Midbrain (tissue), 1 donor: ENCODE measurements at regions not wholly inside any gene's neighbourhood (a gene's known extent, or its start where the extent isn't known, plus 50 kb on each side); places are given as distances from the start of the nearest gene placed in this dataset.
A peak's percentile ranks its signal among the peaks of the same experiment; 100 is the strongest.

Experiments used
- DNase-seq: peaks from one replicate; lab custom pipeline; 2025; lab: John Stamatoyannopoulos, UW

DNA sequence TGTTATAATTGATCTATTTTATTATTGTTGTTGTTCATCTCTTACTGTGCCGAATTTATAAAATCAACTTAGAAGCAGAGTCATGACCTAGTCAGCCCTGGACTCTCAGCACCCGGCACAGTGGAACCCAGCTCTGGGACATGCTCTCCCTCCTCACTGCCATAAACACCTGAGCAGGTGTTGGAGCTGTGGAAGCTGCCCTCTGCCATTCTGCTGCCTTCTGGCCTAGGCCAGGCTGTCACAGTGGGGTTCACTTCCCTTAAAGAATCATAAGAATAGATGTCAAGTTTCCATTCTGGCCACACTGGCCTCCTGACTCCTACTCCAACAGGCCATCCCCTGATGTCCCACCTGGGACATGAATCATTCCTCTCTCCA is 192.2 kb downstream of the ZFP36L2 start:
- DNase-seq, result no peak

- no peak for DNase-seq
Observed at GRCh38 chr2:43033466-43034241, 192.8 kb downstream of the ZFP36L2 start.

DNA sequence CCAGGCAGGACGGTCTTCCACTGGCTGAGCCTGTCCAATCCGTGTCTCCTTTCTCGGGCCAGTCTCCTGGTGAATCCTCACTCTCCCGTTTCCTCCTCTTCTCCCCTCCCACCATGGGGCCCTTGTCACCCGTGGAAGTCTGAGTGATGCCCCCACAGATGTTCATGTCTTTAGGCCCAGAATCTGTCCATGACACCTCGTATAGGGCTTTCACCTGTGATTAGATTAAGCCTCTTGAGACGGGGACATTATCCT is 193.5 kb downstream of the ZFP36L2 start:
- no peak for DNase-seq

DNA sequence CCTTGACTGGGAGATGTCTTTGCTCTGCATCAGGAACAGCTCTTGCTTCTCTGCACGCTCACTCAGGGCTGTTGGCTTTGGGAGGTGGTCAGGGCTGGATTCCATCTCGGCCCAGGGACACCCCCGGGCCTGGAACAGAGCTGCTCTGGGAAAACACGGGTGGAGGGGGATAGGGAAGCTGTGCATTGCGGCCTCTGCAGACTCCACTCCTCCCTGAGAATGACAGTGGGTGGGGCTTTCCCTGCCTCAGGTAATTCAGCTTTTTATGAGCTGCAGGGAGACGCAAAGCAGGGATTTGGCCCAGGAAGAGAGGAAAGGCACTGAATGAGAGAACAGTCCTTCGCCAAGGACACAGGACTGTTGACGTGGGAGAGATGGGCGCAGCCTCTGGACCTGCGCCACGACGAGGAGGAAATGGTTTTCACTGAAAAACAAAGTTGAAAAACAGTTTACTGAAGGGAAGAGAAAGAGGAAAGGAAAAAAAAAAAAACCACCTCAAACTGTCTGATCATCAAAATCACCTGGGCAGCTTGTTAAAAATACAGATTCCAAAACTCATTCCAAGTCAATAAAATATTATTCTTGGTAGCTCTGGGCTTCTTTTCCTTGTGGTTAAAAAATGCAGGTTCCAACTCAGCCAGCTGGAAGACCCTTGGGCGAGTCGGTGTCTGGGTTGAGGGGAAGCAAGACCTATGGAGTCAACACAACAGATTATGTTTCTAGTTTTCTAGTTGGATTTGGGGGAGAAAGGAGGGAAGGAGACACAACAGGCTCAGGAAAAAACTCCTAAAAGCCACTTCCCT is 194.0 kb downstream of the ZFP36L2 start:
- DNase-seq, result no peak

GRCh38 chr2:43031471-43032212 is 194.8 kb downstream of the ZFP36L2 start:
- no peak for DNase-seq

DNA sequence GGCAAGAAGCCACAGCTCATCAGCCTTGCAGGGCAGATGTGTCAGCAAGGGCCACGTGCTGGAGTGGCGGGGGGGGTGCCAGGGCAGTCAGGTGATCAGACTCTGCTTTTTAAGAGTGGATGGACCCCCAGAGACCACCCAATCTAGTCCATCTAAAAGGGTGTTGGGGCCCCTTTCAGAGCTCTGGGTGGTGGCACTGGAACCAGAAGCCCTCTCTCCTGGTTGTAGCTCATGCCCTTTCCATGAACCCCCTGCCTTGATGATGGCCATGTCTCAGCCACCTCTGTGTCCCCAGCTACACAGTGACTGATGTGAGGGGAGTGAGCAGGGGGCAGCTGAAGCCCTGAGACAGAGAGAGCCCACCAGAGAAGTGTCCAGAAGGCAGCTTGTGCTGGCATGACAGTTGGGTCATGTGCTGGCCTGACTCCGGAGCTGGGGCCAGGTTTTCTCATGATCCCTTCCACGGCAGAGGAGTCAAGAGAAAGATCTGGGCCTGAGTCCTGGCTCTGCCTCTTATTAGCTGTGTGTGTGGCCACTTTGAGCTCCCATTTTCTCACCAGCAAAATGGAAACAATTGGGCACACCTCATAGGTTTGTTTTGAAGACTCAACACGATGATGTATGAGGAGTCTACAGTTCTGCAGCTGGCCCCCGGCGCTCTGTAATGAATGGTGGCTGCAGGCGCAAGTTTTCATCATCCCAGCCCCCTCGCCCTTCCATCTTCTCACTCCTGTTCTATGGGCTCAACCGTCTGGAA is 195.7 kb downstream of the ZFP36L2 start:
- DNase-seq, result no peak

- no peak for DNase-seq
Observed at GRCh38 chr2:43029186-43029585, 197.2 kb downstream of the ZFP36L2 start.

DNA sequence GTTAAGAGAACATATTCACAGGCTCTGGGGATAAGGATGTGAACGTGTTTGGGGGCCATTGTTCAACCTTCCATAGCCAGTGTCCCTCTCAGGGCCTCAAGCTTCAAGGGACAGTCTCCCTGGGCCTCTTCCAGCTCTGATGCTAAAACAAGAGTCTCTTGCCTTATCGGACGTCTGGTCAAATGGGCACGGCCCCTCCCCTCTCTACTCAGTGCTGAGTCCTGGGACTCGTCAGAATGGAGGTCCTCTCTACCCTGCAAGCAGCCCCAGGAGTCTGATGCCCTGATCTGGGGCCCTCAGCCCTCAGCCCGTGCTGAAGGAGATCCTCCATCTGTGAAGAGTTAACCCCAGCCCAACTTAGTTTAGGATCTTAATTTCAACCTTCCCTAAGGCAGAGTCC is 198.2 kb downstream of the ZFP36L2 start:
- no peak for DNase-seq

GRCh38 chr2:43027097-43027873 is 199.1 kb downstream of the ZFP36L2 start:
- no peak for DNase-seq

- DNase-seq, result no peak
Observed at GRCh38 chr2:43026426-43027096, 199.8 kb downstream of the ZFP36L2 start.

DNA sequence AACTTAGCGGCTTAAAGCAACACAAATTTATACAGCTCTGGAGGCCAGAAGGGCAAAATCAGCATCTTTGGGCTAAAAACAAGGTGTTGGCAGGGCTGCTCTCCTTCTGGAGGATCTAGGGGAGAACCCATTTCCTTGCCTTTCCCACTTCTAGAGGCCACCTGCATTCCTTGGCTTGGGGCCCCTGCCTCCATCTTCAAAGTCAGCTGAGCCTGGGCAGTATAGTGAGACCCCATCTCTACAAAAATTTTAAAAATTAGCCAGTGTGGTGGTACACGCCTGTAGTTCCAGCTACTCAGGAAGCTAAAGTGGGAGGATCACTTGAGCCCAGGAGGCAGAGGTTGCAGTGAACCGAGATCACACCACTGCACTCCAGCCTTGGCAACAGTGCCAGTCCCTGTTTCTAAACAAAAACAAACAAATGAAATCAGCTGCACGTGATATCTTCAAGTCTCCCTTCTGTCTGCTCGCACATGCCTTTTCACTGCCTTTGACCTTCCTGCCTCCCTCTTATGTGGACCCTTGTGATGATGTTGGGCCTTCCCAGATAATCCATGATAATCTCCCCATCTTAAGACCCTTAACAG is 200.6 kb downstream of the ZFP36L2 start:
- no peak for DNase-seq

GRCh38 chr2:43024515-43025011 is 201.8 kb downstream of the ZFP36L2 start:
- peak; percentile 77 for DNase-seq

- no peak for DNase-seq
Observed at GRCh38 chr2:43023791-43024514, 202.5 kb downstream of the ZFP36L2 start.

DNA sequence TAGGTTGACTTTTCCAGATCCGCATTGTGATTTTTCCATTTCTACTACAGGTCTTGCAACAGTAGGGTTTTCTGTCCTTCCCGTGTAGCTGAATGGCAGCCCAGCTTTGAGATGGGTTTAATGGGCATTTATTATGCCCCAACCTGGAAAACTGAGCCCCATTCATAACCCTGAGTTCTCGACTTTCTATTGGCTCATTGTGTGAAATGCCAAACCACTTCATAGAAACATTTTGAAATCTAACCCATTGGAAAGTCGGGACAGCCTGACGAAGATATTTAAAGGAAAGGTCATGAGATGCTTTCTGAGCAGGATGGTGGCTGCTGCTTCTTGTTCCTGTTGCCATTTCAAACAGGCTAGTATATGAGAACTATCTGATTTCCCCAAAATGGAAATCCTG is 203.5 kb downstream of the ZFP36L2 start:
- no peak for DNase-seq

- peak; percentile 58 for DNase-seq
Observed at GRCh38 chr2:43021791-43022509, 204.5 kb downstream of the ZFP36L2 start.

GRCh38 chr2:43020990-43021669 is 205.3 kb downstream of the ZFP36L2 start:
- DNase-seq, result no peak

DNA sequence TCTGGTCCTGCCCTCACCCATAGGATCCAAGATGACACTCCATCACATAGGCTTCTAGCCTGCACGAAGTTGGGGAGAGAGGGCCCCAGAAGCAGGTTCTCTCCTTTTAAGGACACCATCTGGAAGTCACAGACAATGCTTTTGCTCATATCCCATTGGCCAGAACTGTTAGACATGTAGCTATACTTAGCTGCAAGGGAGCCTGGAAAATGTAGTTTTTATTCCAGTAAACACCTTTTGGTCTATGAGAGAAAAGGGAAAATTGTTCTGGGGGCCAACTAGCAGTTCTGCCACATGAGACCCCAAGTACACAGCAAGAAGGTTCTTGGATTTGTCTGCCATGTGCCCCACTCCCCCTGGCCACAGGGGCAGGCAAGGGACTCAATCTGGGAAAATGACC is 206.1 kb downstream of the ZFP36L2 start:
- DNase-seq, result no peak

DNA sequence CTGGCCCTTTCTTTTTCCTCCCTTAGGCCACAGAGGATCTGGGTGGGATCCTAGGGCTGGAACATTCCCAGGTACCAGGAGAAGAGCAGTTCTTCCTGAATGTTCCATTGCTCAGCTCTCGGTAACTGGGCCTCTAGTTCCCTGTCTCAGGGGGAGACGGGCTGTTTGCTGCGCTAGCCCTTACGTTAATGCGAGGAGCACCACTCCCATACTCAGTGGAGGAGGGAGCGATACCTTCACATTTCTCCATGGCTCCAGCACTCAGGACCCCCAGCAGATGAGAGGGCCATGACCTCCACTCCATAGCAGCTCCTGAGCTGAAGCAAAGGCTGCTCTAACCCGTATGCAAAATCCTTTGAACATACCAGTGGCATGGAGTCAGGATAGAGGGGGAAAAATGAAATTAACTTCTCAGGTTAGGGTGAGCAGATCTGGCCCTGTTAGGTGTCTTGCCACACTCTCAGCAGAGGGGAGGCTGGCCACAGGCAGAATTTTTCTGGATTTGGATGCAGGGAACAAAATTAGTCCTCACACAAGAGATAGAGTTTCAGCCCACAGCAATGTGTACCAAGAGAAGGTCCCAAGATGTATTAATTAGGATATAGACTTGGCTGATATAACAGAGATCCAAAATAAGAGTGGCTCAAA is 206.7 kb downstream of the ZFP36L2 start:
- no peak for DNase-seq
